MM.1S (cell line): ENCODE measurements at regions not wholly inside any gene's neighbourhood (a gene's known extent, or its start where the extent isn't known, plus 50 kb on each side); places are given as distances from the start of the nearest gene placed in this dataset.

Experiments
- DNase-seq: peaks from one replicate; pipeline ENCODE4 v3.0.0-alpha.2; 2015
- H2AFZ ChIP-seq: fragments of 300-600 bp; sonication (generic); 2 replicates; pipeline ENCODE4 v1.6.0; 2016; ENCODE audit warnings: antibody characterized with exemption, low read length
- H3F3A ChIP-seq: fragments of 300-600 bp; sonication (generic); 2 replicates; pipeline ENCODE4 v1.6.1; 2016; ENCODE audit warnings: mild to moderate bottlenecking, antibody characterized with exemption, low read length, moderate library complexity, mixed read lengths; ENCODE audit not compliant: insufficient read depth
- H3K27ac ChIP-seq: fragments of 300-600 bp; sonication (generic); 2 replicates; pipeline ENCODE4 v1.5.1; 2016; ENCODE audit warnings: mild to moderate bottlenecking, low read length
- H3K27me3 ChIP-seq: fragments of 300-600 bp; sonication (generic); replicated peaks from 2 replicates; pipeline ENCODE4 v1.6.0; 2016; ENCODE audit warnings: low read length; ENCODE audit not compliant: insufficient read depth
- H3K36me3 ChIP-seq: fragments of 300-600 bp; sonication (generic); replicated peaks from 2 replicates; pipeline ENCODE4 v1.6.1; 2016; ENCODE audit warnings: mild to moderate bottlenecking, low read length, mixed read lengths; ENCODE audit not compliant: insufficient read depth
- H3K4me1 ChIP-seq: fragments of 300-600 bp; sonication (generic); 2 replicates; pipeline ENCODE4 v1.6.1; 2016; ENCODE audit warnings: low read length, mixed read lengths
- H3K4me2 ChIP-seq: fragments of 300-600 bp; sonication (generic); 2 replicates; pipeline ENCODE4 v1.6.0; 2016; ENCODE audit warnings: low read depth, low read length
- H3K4me3 ChIP-seq: fragments of 300-600 bp; sonication (generic); 2 replicates; pipeline ENCODE4 v1.5.1; 2016; ENCODE audit warnings: low read length, mixed read lengths
- H3K79me2 ChIP-seq: fragments of 300-600 bp; sonication (generic); 2 replicates; pipeline ENCODE4 v1.6.1; 2016; ENCODE audit warnings: mixed run types, low read length, mixed read lengths
- H3K9ac ChIP-seq: fragments of 300-600 bp; sonication (generic); 2 replicates; pipeline ENCODE4 v1.6.1; 2016; ENCODE audit warnings: low read length, mixed read lengths
- H3K9me2 ChIP-seq: fragments of 300-600 bp; sonication (generic); replicated peaks from 2 replicates; pipeline ENCODE4 v1.6.1; 2016; ENCODE audit warnings: mild to moderate bottlenecking, low read length, mixed read lengths; ENCODE audit not compliant: insufficient read depth
- H3K9me3 ChIP-seq: fragments of 300-600 bp; sonication (generic); replicated peaks from 2 replicates; pipeline ENCODE4 v1.6.1; 2016; ENCODE audit warnings: mild to moderate bottlenecking, low read length, mixed read lengths; ENCODE audit not compliant: insufficient read depth
- H4K20me1 ChIP-seq: fragments of 300-600 bp; sonication (generic); 2 replicates; pipeline ENCODE4 v1.6.1; 2016; ENCODE audit warnings: mild to moderate bottlenecking, low read length, moderate library complexity, mixed read lengths; ENCODE audit not compliant: insufficient read depth
- EZH2 ChIP-seq: fragments of 300-600 bp; sonication (generic); optimal IDR thresholded peaks from 2 replicates; pipeline ENCODE3; 2017; ENCODE audit warnings: low read depth, mild to moderate bottlenecking, antibody characterized with exemption, low read length, mixed read lengths
- EZH2phosphoT487 ChIP-seq: fragments of 300-600 bp; sonication (generic); IDR thresholded peaks from 2 replicates; pipeline ENCODE4 v1.6.1; 2018; ENCODE audit warnings: antibody characterized with exemption, low read length
- TF ChIP-seq, protein P1 (sequence below): fragments of 300-600 bp; sonication (generic); IDR thresholded peaks from 2 replicates; pipeline ENCODE4 v1.5.1; 2016; ENCODE audit warnings: antibody characterized with exemption, low read length, mixed read lengths

DNA sequence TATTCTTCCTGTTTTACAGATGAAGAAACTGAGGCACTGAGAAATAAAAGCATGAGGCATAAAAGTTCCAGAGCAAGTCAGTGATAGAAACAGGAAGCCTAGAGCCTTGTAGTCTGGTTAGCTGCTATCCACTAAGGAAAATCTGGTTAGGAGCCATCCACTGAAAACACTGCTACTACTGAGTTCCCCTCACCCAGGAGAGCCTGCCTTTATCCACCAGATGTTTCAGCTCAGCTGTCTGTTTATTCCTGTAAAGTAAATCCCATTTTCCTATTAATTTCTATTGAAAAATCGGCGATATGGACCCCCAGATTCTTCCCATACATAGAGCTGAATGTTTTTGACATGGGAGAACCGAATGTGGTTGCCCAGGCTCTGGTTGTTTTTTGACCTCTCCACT lies 63.7 kb upstream of the LMO4 start:
- Histone ChIP-seq H2AFZ (no peak overlapping the region), H3K9ac (no peak overlapping the region), H3K27me3 (no peaks in the 10 kb centered on the region), H3K4me3 (no peak overlapping the region), H3K9me2 (no peaks in the 10 kb centered on the region), H3K4me2 (no peak overlapping the region), H3K4me1 (no peaks in the 10 kb centered on the region), H3K36me3 (no peaks in the 10 kb centered on the region), H3F3A (no peaks in the 10 kb centered on the region), H4K20me1 (no peaks in the 10 kb centered on the region), H3K27ac (no peak overlapping the region), H3K9me3 (no peaks in the 10 kb centered on the region), H3K79me2 (no peaks in the 10 kb centered on the region)
- no peak for DNase-seq
- no peak for TF ChIP-seq EZH2

DNA sequence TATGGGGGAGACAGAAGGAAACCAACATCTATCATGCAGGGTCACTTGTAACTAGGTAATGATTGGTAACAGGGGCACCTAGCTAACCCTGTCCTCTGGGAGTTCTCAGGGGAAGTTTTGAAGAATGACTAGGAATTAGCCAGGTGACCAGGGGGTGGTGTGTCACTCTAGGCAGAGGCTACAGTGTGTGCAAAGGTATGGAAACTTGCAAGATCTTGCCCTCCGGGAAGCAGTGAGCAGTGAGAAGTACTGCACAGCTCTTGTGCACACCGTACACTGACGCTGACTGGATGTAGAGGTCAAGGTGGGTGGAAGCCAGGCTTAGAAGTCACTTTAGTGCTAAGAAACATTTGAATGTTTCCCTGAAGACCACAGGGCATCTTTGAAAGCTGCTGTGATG lies 62.9 kb upstream of the LMO4 start:
- no peak overlapping the region for H3K9ac ChIP-seq
- no peak overlapping the region for H3K27ac ChIP-seq
- H3K4me3 ChIP-seq = no peak overlapping the region
- no peaks in the 10 kb centered on the region for H3K9me2 ChIP-seq
- H4K20me1 ChIP-seq = no peaks in the 10 kb centered on the region
- no peaks in the 10 kb centered on the region for H3K27me3 ChIP-seq
- H3K79me2 ChIP-seq = no peaks in the 10 kb centered on the region
- H3K4me1 ChIP-seq = no peaks in the 10 kb centered on the region
- H3F3A ChIP-seq = no peaks in the 10 kb centered on the region
- no peak overlapping the region for H3K4me2 ChIP-seq
- no peaks in the 10 kb centered on the region for H3K36me3 ChIP-seq
- DNase-seq = no peak
- H2AFZ ChIP-seq = no peak overlapping the region
- TF ChIP-seq EZH2phosphoT487 = no peak
- TF ChIP-seq, protein P1, sequence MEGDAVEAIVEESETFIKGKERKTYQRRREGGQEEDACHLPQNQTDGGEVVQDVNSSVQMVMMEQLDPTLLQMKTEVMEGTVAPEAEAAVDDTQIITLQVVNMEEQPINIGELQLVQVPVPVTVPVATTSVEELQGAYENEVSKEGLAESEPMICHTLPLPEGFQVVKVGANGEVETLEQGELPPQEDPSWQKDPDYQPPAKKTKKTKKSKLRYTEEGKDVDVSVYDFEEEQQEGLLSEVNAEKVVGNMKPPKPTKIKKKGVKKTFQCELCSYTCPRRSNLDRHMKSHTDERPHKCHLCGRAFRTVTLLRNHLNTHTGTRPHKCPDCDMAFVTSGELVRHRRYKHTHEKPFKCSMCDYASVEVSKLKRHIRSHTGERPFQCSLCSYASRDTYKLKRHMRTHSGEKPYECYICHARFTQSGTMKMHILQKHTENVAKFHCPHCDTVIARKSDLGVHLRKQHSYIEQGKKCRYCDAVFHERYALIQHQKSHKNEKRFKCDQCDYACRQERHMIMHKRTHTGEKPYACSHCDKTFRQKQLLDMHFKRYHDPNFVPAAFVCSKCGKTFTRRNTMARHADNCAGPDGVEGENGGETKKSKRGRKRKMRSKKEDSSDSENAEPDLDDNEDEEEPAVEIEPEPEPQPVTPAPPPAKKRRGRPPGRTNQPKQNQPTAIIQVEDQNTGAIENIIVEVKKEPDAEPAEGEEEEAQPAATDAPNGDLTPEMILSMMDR = no peak
- TF ChIP-seq EZH2 = no peak
- no peaks in the 10 kb centered on the region for H3K9me3 ChIP-seq

DNA sequence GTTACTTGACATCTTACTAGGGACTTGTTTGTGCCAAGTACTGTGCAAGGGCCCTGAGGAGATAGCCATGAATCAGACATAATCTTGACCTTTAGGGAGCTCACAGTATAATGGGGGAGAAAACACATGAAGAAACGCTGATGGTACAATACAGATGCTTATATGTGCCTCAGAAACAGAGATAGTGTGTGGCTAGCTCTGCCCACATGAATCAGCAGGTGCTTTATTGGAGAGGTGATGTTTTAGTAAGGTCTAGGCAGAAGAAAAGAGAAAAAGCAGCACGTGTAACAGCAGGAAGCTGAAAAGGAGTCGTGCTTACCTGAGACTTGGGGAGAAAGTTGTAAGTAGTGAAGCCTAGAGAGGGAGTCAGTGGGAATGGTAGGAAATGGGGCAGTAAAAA lies 60.6 kb upstream of the LMO4 start:
- H3F3A ChIP-seq = no peaks in the 10 kb centered on the region
- DNase-seq = no peak
- no peak overlapping the region for H3K27ac ChIP-seq
- H4K20me1 ChIP-seq = no peaks in the 10 kb centered on the region
- no peak overlapping the region for H3K9ac ChIP-seq
- no peaks in the 10 kb centered on the region for H3K27me3 ChIP-seq
- H3K9me3 ChIP-seq = no peaks in the 10 kb centered on the region
- no peak overlapping the region for H2AFZ ChIP-seq
- no peaks in the 10 kb centered on the region for H3K79me2 ChIP-seq
- no peaks in the 10 kb centered on the region for H3K9me2 ChIP-seq
- no peak overlapping the region for H3K4me2 ChIP-seq
- H3K4me1 ChIP-seq = no peaks in the 10 kb centered on the region
- no peak overlapping the region for H3K4me3 ChIP-seq
- H3K36me3 ChIP-seq = no peaks in the 10 kb centered on the region
- TF ChIP-seq, protein P1 = no peak
- TF ChIP-seq EZH2phosphoT487 (no peak), EZH2 (no peak)

DNA sequence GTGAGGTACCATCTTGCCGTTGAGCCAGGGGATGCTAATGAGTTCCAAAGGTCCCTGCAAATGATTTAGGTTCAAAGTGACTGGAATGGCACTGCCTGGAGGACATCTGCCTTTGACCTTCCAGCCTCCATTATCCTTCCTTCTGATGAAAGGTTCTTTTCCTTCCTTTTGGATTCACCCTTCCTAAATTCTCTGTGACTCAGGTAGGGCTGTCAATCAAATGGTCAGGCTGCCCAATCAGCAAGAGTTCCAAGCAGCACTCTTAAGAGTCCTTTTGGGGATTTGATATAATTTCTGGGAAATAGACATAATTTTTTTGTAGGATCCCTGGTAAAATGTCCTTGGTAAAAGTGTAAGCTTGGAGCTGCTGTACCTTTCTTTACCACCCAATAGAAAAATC lies 58.8 kb upstream of the LMO4 start:
- H3K27me3 ChIP-seq = no peaks in the 10 kb centered on the region
- no peaks in the 10 kb centered on the region for H3K79me2 ChIP-seq
- no peak overlapping the region for H2AFZ ChIP-seq
- no peak overlapping the region for H3K9ac ChIP-seq
- H3K4me3 ChIP-seq = no peak overlapping the region
- no peaks in the 10 kb centered on the region for H3K9me3 ChIP-seq
- H3K9me2 ChIP-seq = no peaks in the 10 kb centered on the region
- H3K4me2 ChIP-seq = no peak overlapping the region
- H3F3A ChIP-seq = no peaks in the 10 kb centered on the region
- H3K27ac ChIP-seq = no peak overlapping the region
- H4K20me1 ChIP-seq = no peaks in the 10 kb centered on the region
- H3K4me1 ChIP-seq = no peaks in the 10 kb centered on the region
- no peak for DNase-seq
- no peaks in the 10 kb centered on the region for H3K36me3 ChIP-seq
- TF ChIP-seq EZH2phosphoT487 (no peak), EZH2 (no peak)
- TF ChIP-seq, protein P1 = no peak
